HG03575 (cell line): ENCODE measurements at regions not wholly inside any gene's neighbourhood (a gene's known extent, or its start where the extent isn't known, plus 50 kb on each side); places are given as distances from the start of the nearest gene placed in this dataset.
A peak's percentile ranks its signal among the peaks of the same experiment; 100 is the strongest.

Source experiments
- ATAC-seq: cut with Tn5 transposase; IDR thresholded peaks from one replicate; pipeline ENCODE4 v1.9.1; 2021; ENCODE audit not compliant: unreplicated experiment, insufficient number of reproducible peaks, low FRiP score; ENCODE audit errors: extremely low read depth

DNA sequence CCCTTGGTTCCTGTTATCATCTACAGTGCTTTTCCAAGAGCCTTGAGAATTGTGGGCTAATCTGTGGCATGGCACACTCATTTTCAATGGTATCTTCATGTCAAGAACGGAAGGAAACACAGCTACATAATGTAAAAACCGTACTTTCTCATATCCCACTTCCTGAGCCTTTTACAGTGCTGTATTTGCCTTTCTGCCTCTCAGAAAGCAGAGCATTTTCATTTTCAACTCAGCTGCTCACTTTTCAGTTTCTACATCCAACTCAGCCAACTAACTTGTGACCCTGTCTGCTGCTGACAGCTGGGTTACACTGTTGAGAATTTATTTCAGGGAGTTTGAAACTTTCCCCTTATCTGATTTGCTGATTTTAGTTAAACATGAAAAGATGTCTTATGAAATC, 875.8 kb upstream of the KCND2 start:
- ATAC-seq, result peak; percentile 92

DNA sequence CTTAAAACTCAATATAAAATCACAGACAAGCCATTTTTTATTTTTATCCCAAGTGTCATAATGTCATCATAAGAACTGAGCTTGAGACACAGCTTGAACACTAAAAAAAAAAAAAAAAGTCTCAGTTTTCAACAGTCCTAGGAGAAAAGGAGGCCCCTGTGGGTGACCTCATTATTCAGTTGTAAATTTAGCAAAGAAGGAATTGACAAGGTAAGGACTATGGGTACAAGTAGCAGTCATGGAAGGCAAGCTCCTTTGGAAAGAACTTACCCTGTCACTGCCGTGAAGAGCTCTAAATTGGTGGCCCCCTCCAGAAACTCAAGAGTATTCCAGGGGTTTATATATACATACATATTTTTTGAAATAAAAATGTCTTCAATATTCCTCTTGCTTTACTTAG, 864.4 kb upstream of the KCND2 start:
- no peak for ATAC-seq

DNA sequence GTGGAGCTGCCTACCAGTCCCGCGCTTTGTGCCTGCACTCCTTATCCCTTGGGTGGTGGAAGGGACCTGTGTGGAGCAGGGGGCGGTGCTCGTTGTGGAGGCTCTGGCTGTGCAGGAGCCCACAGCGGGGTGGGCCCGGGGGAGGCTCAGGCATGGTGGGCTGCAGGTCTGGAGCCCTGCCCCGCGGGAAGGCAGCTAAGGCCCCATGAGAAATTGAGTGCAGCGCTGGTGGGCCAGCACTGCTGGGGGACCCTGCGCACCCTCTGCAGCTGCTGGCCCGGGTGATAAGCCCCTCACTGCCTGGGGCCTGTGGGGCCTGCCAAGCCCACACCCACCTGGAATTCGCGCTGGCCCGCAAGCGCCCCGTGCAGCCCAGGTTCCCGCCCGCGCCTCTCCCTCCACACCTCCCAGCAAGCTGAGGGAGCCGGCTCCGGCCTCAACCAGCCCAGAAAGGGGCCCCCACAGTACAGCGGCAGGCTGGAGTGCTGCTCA, 859.6 kb upstream of the KCND2 start:
- ATAC-seq, result no peak

DNA sequence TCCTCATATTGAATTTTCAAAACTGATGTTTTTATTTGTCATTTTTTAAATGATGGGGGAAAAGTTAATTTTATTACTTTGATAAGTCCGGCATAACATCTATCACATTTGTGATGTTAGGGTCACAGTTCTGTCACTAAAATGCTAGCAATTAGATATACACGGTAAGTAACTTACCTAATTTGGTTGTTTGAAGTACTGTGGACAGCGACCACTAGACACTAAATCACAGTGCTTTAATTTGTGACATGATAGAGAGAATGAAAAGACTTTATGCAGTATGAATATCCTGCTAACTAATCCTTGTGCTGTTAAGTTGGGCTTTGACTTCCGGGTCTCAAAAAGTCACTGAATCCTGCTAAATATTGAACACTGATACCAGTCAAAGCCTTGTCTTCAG, 857.3 kb upstream of the KCND2 start:
- ATAC-seq, result no peak

DNA sequence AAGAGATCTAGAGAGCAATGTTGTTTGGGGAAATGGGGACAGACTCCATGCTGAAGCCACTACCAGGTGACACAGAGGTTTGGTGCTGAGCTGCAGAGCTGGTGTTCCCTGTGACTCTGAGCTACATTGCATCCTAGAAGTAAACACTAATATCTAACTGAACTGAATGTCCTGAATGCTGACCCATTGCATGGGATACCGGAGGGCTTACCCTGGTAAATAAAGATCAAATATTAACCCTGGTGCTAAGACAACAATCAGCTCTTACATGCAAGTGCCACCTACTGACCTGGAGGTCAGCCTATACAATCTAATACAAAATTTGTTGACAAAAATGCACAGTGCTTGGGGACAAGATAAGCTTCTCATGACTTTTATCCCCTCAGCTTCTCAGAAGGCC, 851.3 kb upstream of the KCND2 start:
- no peak for ATAC-seq

DNA sequence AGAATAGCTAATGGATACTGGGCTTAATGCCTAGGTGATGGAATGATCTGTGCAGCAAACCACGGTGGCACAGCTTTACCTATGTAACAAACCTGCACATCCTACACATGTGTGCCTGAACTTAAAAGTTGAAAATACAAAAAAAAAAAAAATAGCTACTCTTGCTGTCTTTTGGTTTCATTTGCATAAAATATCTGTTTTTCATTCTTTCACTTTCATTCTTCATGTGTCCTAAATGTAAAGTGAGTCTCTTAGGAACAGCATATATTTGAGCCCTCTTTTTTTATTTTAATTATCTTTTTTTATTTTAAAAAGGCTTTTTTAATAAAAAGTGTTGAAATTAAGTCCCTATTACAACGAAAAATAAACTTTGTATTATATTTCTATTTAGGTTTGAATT, 836.1 kb upstream of the KCND2 start:
- ATAC-seq, result no peak

DNA sequence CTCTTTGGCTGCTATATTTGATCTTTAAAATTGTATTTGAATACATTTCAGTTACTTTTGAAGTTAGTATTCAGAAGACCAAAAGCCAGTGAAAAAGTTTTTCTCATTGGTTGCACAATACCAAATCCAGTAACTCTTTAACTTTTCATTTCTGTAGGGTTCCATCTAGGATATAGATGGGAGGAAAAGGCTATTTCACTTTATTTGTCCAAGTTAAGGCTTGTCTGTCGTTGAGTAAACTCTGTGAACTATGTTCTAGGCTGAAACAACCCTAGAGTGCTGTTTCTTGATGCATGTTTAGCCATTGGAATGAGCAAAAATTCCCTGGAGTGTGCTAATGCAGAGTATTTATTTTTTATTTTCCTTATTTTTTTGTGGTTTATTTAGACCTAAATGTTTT, 834.7 kb upstream of the KCND2 start:
- no peak for ATAC-seq

DNA sequence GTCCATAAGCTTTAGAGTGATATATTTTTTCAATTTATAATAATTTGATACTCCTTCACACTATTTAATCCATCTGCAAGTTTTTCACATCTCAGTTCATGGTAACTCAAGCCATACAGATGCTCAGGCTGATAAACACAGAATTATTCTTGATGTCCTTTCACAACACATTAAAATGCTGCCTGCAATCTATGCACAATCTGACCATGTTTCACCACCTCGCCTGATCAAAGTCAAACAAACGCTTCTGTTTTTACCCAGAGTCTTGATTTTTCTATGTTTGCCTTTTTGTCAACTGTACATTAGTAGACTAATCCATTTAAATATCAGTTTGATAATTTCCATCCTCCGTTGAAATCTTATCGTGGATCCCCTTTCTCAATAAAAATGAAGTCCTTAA, 833.8 kb upstream of the KCND2 start:
- no peak for ATAC-seq

DNA sequence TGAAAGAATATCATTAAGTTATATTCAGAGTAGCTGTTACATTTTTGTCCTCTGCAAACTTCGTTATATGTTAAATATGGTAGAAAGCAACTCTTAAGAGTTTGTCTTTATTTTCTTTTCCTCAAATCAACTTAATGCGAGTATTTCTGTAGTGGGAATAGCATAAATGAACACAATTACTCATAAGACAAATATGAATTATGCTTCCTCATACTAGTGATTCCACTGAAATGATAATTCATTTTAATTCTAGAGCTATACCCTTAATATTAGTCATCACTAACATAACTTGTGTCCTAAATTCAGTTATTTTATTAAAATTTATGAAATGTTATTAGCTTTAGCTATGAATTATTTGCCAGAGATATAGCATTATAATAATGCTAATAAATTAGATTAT, 820.6 kb upstream of the KCND2 start:
- ATAC-seq, result no peak

DNA sequence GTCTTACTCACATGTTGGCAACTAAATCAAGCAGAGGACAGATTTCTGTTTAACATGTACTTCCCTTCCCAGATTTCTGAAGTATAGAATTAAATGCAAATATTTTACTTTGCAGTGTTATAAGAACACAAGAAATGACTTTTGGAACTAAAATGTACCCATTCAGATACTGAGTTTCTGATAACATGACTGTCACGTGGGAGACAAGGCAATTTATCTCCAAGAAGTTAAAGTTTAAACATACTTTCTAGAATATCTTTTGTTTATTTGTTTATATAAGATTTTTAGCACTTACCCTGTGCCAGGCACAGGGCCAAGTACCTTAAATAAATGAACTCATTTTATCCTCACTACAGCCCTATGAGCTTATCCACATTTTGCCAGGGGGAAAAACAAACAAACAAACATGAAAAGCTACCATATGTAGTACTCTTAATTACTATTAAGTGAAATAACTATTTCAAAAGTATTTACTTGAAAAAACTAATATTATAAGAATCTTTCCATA, 807.1 kb upstream of the KCND2 start:
- no peak for ATAC-seq

DNA sequence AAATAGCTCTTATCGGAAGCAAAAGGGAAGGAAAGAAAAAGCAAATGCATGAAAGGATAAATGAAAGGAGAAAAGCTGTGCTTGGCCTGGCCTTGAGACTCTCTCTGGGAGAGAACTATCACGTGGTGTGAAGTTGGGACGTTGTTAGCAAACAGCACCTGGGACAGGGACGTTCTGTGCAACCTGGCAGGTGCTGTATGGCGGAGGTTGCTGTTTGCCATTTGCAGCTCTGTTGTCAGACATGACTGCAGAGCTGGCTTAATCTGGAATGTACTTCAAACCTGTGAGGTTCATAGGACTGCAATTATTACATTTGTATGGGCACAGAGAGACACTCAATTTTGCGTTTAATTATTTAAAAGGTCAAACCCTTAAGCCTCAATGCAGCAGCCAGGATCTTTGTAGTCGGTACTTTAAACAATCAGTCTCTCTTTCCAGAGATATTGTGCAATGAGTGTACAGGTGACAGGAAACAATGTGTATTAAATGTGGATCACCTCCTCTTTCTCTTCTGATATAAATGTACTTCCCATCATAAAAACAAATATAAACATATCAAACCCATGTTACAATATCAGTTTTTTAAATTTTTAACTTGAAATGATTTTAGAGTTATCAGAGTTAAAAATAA, 800.5 kb upstream of the KCND2 start:
- no peak for ATAC-seq

DNA sequence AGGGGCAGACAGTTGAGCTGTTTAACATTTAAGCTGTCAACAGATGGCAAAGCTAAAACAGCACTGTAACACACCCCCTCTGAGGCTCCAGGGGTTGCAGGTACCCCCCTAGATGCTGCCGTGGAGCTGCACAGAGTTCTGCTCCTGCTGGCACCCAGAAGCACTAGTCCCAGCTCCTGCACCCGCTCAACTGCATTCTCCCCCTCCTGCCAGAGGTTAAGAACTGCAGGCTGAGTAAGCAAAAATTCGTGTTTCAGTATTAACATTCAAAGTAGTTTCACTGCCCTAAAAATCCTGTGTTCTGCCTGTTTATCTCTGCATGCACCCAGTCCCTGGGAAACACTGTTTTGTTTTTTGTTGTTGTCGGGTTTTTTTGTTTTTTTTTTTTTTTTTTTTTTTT, 790.8 kb upstream of the KCND2 start:
- ATAC-seq, result peak; percentile 97

DNA sequence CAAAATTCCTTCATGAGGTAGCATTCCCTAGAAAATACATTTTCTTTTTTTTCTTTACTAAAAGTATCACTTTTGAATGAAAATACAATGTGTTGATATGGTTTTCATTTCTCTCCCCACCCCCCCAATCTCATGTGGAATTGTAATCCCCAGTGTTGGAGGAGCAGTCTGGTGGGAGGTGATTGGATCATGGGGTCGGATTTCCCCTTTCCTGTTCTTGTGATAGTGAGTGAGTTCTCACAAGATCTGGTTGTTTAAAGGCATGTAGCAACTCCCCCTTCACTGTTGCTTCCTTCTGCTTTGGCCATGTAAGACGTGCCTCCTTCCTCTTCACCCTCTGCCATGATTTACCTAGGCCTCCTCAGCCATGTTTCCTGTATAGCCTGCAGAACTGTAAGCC, 790.3 kb upstream of the KCND2 start:
- ATAC-seq, result no peak

DNA sequence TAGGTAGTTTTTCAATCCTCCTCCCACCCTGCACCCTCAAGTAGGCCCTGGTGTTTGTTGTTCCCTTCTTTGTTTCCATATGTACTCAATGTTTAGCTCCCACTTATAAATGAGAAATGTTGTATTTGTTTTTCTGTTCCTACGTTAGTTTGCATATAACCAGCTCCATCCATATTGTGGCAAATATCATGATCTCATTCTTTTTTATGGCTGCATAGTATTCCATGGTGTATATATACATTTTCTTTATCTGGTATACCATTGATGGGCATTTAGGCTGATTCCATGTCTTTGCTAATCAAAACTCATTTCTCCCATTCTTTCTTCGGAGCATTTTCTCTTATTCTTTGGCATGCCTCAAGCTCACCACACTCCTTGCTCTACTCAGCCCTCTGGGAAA, 789.6 kb upstream of the KCND2 start:
- no peak for ATAC-seq

DNA sequence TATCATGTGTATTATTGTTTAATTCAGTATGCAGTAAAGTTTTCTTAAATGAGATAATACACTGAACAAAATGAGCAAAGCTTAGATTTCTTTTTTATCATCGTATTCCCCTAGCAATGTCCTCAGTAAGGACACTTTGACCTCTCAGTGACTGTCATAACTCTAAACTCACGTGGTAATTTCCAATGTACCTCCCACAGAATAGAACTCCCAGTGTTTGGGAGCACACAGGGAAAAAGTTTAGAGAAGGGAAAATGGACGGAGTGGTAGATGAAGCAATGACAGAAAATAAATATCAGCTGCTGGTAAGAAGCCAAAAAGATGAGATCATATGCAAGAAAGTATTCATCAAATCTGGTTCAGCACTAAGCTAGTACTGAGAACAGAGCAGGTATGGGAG, 758.6 kb upstream of the KCND2 start:
- no peak for ATAC-seq

DNA sequence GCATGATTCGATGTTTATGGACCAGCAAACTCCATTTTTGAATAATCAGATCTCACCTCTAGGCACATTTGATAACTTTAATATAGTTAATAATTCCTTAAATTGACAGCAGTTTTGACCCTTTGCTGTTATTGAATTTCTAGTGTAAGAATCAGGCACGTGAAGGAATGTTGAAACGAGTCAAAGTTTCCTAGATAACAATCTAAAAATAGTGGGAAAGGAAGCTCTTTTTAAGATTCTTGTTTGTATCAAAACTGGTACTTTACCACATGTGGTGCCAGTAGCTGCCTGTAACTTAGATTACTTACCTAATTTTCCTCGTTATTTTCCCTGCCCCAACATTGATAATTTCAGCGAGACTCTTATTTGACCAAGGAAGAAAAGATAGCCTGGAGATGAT, 757.8 kb upstream of the KCND2 start:
- no peak for ATAC-seq

DNA sequence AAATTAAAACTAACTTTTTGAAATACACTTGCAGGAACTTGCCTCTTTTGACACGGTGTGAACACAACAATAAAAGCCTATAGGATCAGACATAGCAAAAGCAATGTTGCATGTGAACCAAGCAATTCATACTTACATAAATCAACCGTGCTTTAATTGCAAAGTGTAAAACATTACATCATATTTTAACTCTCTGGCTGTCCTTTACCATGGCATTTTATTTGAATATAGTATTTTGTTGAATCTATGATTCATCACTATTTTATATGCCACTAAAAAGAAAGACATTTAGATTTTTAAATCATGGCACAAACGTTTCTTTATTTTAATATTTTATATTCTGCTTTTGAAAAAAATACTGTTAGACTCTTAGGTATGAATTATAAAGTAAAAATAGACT, 757.0 kb upstream of the KCND2 start:
- no peak for ATAC-seq

DNA sequence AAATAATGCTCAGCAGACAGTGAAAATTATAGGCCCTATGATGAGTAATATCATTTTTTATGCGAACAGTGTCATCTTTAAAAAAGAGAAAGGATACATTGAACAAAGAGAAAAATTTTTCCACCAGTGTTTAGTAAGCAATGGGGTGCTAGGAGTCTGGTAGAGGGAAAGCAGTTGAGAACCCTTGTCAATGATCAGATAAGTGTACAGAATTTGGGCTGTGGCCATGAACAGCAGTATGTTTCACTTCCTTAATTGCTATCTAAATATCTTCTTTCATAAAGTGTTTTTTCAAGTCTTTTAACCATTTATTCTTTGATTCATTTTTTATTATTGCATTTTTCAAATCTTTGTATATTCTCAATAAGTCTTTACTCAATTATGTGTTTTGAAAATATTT, 750.7 kb upstream of the KCND2 start:
- no peak for ATAC-seq

DNA sequence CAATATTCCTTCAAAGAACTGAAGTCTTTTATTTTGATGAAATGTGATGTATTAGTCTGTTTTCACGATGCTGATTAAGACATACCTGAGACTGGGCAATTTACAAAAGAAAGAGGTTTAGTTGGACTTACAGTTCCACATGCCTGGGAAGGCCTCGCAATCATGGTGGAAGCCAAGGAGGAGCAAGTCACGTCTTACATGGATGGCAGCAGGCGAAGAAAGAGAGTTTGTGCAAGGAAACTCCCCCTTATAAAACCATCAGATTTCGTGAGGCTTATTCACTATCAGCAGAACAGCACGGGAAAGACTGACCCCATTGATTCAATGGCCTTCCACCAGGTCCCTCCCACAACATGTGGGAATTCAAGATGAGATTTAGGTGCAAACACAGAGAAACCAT, 750.3 kb upstream of the KCND2 start:
- no peak for ATAC-seq

DNA sequence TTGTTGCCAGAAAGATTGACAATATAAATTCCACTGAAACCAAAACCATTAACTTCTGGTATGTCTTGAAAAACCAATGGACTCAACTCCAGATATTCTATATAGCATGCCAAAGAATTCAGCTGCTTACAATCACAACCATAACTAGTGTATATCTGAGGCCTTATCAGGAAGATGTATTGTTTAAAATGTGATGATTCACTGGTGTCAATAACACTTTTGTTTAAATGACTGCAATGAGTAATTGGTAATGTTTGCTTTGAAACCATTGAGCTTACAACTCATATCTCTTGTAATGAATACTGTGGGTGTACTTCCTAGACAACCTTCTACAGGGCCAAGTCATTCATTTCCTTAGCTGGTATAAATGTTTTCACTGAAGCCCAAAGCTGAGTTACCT, 727.9 kb upstream of the KCND2 start:
- no peak for ATAC-seq

DNA sequence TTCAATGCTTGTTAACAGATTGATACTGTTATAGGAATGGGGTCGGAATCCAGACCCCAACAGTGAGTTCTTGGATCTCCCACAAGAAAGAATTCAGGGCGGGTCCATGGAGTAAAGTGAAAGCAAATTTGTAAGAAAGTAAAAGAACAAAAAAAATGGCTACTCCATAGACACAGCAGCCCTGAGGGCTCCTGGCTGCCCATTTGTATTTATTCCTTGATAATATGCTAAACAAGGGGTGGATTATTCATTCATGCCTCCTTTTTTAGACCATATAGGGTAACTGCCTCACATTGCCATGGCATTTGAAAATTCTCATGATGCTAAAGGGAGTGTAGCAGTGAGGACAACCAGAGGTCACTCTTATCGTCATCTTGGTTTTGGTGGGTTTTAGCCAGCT, 717.2 kb upstream of the KCND2 start:
- no peak for ATAC-seq
